ENCODE measurements at regions not wholly inside any gene's neighbourhood (a gene's known extent, or its start where the extent isn't known, plus 50 kb on each side); places are given as distances from the start of the nearest gene placed in this dataset.
"Not testable (repeated sequence)": the region's sequence is repeated elsewhere in the genome, so short reads cannot be mapped to it uniquely, and the experiment has no call there.

GRCh38 chr4:66837279-66837922 is 707.9 kb downstream of the CENPC start:
- DNase-seq (ENCODE audit: low read depth in 2 of 2): no peak

GRCh38 chr4:66829310-66829709 is 716.0 kb downstream of the CENPC start:
- DNase-seq (ENCODE audit: low read depth in 2 of 2): no peak

DNA sequence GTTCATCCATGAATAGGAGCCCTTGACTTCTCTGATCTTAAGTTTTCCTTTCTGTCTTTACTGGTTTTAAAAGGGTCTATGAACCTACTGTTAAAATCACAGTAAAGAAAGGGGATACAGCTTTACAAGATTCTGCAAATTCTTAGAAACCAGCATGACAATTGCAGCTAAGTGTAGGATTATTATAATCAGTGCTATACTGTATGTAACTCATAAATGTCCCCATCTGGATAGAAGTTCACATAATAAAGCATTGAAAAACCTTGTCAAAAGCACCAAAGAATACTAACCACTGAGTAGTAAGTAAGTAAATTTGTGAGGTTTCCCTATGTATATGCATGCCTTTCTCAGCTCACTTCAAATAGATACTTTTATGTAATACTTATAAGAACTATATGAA is 724.6 kb downstream of the CENPC start:
- DNase-seq (ENCODE audit: low read depth in 2 of 2): no peak

DNA sequence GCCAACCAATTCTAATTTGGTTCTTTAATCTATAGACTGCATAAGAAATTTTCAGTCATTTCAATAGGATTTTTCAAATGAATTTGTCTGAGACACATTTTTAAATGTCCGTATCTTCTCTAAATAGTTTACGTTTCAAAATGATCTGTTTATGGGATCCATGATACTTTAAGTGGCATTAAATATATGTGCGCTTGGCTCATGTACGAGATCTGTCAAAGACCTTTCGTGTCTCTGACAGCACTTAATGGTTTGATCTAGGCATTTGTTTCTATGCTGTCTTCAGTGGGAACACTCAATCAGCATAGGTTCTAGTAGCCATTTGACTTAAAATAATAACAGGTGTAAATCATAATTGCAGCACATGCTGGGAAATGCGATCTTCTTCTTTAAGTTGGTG is 731.0 kb downstream of the CENPC start:
- DNase-seq (ENCODE audit: low read depth in 2 of 2): no peak

- no peak for DNase-seq (ENCODE audit: low read depth in 2 of 2)
These were observed 739.7 kb downstream of the CENPC start for GRCh38 chr4:66805582-66805981.

GRCh38 chr4:66804979-66805378 is 740.3 kb downstream of the CENPC start:
- DNase-seq (ENCODE audit: low read depth in 2 of 2): no peak

- no peak for DNase-seq (ENCODE audit: low read depth in 2 of 2)
These were observed 747.7 kb downstream of the CENPC start for GRCh38 chr4:66797608-66798007.

- no peak for DNase-seq (ENCODE audit: low read depth in 2 of 2)
These were observed 749.6 kb downstream of the CENPC start for GRCh38 chr4:66795724-66796123.

GRCh38 chr4:66794390-66795034 is 750.8 kb downstream of the CENPC start:
- DNase-seq (ENCODE audit: low read depth in 2 of 2): no peak

GRCh38 chr4:66791686-66792085 is 753.6 kb downstream of the CENPC start:
- no peak for DNase-seq (ENCODE audit: low read depth in 2 of 2)

DNA sequence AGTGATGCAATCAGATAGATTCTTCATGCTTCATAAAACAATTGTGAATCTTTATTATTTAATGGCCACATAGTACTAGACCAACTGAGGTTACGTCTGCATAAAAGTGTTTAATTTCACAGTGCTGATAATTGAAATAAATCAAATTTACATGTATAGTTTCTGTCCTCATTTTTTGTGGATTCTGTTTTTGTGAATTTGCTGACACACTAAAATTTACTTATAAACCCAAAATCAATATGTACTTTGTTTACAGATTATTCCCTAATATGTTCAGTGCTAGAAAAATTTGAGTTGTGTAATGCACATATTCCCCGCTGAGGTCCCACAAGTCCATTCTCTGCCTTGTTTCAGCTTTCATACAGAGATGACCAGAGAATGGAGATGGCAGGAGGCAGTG is 759.8 kb downstream of the CENPC start:
- no peak for DNase-seq (ENCODE audit: low read depth in 2 of 2)

DNA sequence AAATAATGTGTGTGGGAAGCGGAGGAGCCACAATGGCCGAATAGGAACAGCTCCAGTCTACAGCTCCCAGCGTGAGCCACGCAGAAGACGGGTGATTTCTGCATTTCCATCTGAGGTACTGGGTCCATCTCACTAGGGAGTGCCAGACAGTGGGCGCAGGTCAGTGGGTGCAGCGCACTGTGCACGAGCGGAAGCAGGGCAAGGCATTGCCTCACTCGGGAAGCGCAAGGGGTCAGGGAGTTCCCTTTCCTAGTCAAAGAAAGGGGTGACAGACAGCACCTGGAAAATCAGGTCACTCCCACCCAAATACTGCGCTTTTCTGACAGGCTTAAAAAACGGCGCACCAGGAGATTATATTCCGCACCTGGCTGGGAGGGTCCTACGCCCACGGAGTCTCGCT is 762.6 kb downstream of the CENPC start:
- not testable (repeated sequence) for DNase-seq (ENCODE audit: low read depth in 2 of 2)

GRCh38 chr4:66777097-66777496 is 768.2 kb downstream of the CENPC start:
- no peak for DNase-seq (ENCODE audit: low read depth in 2 of 2)

DNA sequence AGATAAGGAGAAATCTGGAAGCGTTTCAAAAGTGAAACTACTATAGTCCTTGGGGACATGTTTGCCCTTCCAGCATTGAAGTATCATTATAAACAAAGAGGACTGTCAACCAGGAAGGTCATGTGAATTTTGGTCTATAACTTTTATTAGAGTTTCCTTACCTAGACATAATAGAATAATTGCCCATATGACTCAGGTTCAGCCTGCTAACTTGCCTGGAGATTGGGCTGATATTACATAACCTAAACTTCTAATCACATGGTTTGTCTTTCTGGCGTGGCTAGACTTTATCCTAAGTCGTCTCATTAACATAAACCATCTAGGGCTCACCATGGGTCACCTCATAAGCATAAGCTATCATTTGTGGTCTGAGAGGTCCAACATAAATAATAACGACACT is 775.9 kb downstream of the CENPC start:
- no peak for DNase-seq (ENCODE audit: low read depth in 2 of 2)

- DNase-seq (ENCODE audit: low read depth in 2 of 2): no peak
These were observed 777.9 kb downstream of the CENPC start for GRCh38 chr4:66767442-66767841.

DNA sequence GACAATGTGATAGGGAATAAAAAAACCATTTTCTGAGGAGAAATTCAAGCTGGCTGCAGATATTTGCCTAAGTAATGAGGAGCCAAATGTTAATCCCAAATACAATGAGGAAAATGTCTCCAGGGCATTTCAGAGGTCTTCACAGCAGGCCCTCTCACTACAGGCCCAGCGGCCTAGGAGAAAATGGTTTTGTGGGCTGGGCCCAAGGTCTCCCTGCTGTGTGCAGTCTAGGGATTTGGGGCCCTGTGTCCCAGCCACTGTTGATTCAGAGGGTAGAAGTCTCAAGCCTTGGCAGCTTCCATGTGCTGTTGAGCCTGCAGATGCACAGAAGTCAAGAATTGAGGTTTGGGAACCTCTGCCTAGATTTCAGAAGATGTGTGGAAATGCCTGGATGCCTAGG is 778.7 kb downstream of the CENPC start:
- no peak for DNase-seq (ENCODE audit: low read depth in 2 of 2)

DNA sequence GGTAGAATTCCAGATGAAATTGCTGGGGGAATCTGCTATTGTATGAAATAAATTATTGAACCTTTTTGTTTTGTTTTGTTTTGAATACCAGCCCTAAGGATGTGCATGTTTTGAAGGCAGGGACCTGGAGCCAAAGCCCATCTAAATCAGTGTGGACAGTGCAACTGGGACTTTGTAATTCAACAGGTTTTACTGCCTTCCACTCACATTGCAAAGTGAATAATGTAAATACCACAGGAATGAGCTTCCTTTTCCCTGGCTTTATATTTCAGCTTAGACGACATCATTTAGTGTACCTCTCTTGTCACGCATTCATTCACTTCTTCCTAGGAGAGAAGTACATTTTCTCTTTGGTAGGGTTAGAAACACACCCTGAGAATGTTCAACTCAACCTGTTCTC is 795.0 kb downstream of the CENPC start:
- DNase-seq (ENCODE audit: low read depth in 2 of 2): no peak

- not testable (repeated sequence) for DNase-seq (ENCODE audit: low read depth in 2 of 2)
These were observed 798.4 kb downstream of the CENPC start for GRCh38 chr4:66746918-66747317.

GRCh38 chr4:66741081-66741480 is 804.2 kb downstream of the CENPC start:
- DNase-seq (ENCODE audit: low read depth in 2 of 2): no peak

GRCh38 chr4:66736606-66737005 is 808.7 kb downstream of the CENPC start:
- no peak for DNase-seq (ENCODE audit: low read depth in 2 of 2)

DNA sequence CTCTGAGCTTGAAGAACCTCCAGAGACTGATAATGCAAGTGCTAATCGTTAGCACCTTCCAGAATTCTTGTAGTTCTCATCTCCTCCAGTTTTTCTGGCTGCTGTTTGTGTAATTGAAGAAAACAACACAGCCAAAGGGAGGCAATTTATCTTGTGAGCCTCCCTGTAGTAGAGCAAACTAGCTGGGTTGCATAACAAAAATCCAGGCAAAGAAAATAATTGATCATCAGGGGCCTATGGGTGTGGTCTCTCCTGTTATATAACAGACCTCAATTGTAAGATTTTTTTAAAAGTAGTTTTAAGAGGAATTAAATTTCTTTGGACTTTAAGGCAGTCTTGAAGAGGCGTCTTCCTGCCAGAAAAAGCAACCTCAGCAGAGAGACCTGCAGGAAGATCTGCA is 817.0 kb downstream of the CENPC start:
- no peak for DNase-seq (ENCODE audit: low read depth in 2 of 2)

DNA sequence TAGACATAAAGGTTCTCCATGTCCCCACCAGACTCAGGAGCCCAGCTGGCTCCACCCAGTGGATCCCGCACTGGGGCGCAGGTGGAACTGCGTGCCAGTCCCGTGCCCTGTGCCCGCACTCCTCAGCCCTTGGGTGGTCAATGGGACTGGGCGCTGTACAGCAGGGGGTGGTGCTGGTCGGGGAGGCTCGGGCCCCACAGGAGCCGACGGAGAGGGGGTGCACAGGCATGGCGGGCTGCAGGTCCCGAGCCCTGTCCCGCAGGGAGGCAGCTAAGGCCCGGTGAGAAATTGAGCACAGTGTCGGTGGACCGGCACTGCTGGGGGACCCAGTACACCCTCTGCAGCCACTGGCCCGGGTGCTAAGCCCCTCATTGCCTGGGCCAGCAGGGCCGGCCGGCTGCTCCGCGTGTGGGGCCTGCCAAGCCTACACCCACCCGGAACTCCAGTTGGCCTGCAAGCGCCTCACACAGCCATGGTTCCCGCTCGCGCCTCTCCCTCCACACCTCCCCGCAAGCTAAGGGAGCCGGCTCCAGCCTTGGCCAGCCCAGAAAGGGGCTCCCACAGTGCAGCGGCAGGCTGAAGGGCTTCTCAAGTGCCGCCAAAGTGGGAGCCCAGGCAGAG is 832.9 kb downstream of the CENPC start:
- not testable (repeated sequence) for DNase-seq (ENCODE audit: low read depth in 2 of 2)

DNA sequence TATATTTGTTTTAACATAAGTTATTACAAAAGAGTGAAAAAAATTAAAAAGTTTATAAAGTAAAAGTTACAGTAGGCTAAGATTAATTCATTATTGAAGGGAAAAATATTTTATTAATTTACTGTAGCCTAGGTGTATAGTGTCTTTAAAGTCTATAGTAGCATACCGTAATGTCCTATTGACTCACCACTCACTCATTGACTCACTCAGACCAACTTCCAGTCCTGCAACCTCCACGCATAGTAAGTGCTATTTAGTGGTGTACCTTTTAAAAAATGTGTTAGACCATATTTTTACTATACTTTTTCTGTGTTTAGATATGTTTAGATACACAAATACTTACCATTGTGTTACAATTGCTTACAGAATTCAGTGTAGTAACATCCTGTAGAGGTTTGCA is 841.1 kb downstream of the CENPC start:
- no peak for DNase-seq (ENCODE audit: low read depth in 2 of 2)

Data from activated CD8-positive, alpha-beta memory T cell treated with anti-CD3 and anti-CD28 coated beads for 4 hours (primary cell).